CD4-positive, alpha-beta T cell (primary cell): ENCODE measurements at regions not wholly inside any gene's neighbourhood (a gene's known extent, or its start where the extent isn't known, plus 50 kb on each side); places are given as distances from the start of the nearest gene placed in this dataset.

Source experiments
- ATAC-seq: fragments of 200-7000 bp; cut with Tn5 transposase; one replicate; pipeline ENCODE4 v1.10.0; 2022; ENCODE audit warnings: mild to moderate bottlenecking; ENCODE audit not compliant: poor library complexity
- CTCF ChIA-PET: fragments of 350-600 bp; sonication (Branson Sonifier 250); formaldehyde crosslinking; loops from one replicate; lab custom pipeline; 2021; ENCODE audit warnings: antibody characterized with exemption, inconsistent platforms; lab: Charles Lee
- POLR2A ChIA-PET: fragments of 350-600 bp; sonication (Branson Sonifier 250); formaldehyde crosslinking; loops from one replicate; lab custom pipeline; 2021; ENCODE audit warnings: antibody characterized with exemption, inconsistent platforms; lab: Charles Lee
- DNase-seq, 14 experiments: peaks; one replicate each; pipeline ENCODE4 v3.0.0-alpha.2; 2013 to 2020; ENCODE audit warnings: mixed read lengths in 2 of 14
- H3K27ac ChIP-seq, 2 donors: one replicate each; pipeline versions ENCODE4 v1.5.1 to v1.7.0; 2013; ENCODE audit warnings: low read length in 2 of 2, low read depth in 1 of 2, mild to moderate bottlenecking in 1 of 2
- H3K27me3 ChIP-seq, 2 experiments: 1 replicate in 1 of 2; 2 replicates in 1 of 2; pipeline versions ENCODE4 v1.6.1 to v1.7.0; 2013; ENCODE audit warnings: low read length in 2 of 2, control low read depth in 1 of 2, mild to moderate bottlenecking in 1 of 2, moderate library complexity in 1 of 2; ENCODE audit not compliant: insufficient read depth in 2 of 2, control insufficient read depth in 1 of 2
- H3K36me3 ChIP-seq: one replicate; pipeline ENCODE4 v1.6.1; 2013; ENCODE audit warnings: low read length, control low read depth; ENCODE audit not compliant: insufficient read depth
- H3K4me1 ChIP-seq: one replicate; pipeline ENCODE4 v1.6.1; 2013; ENCODE audit warnings: low read length, control low read depth; ENCODE audit not compliant: insufficient read depth
- H3K4me3 ChIP-seq: one replicate; pipeline ENCODE4 v1.5.1; 2013; ENCODE audit warnings: mild to moderate bottlenecking, low read length, moderate library complexity
- H3K9me3 ChIP-seq, 2 experiments: 1 replicate in 1 of 2; 2 replicates in 1 of 2; pipeline versions ENCODE4 v1.6.1 to v1.7.0; 2013; ENCODE audit warnings: low read length in 2 of 2, mild to moderate bottlenecking in 2 of 2, control low read depth in 1 of 2, moderate library complexity in 1 of 2; ENCODE audit not compliant: control insufficient read depth in 1 of 2, insufficient read depth in 1 of 2
- H3K27ac Mint-ChIP-seq: one replicate; pipeline ENCODE4 v1.8.0; 2020; ENCODE audit warnings: mixed read lengths
- H3K27me3 Mint-ChIP-seq: one replicate; pipeline ENCODE4 v1.8.0; 2021; ENCODE audit warnings: mixed read lengths
- H3K36me3 Mint-ChIP-seq: one replicate; pipeline ENCODE4 v1.8.0; 2021; ENCODE audit warnings: low read depth, mixed read lengths
- H3K4me1 Mint-ChIP-seq: one replicate; pipeline ENCODE4 v1.8.0; 2021; ENCODE audit warnings: low read depth, mixed read lengths
- H3K4me3 Mint-ChIP-seq: one replicate; pipeline ENCODE4 v1.8.0; 2020; ENCODE audit warnings: mild to moderate bottlenecking, mixed read lengths
- H3K9me3 Mint-ChIP-seq: one replicate; pipeline ENCODE4 v1.8.0; 2020; ENCODE audit warnings: mixed read lengths
- intact Hi-C, 2 experiments: fragments of 100-400 bp; cut with DNase I in 1 of 2; cut with micrococcal nuclease in 1 of 2; formaldehyde crosslinking; loops; one replicate each; pipeline versions ENCODE4 v1.15.1 to v1.9.0; 2023 to 2025; cut with DNase I, micrococcal nuclease
- TF ChIP-seq, protein P1 (sequence below): fragments of 200-600 bp; IDR thresholded peaks from one replicate; pipeline ENCODE4 v1.8.0; 2022; ENCODE audit warnings: antibody characterized with exemption, mild to moderate bottlenecking

DNA sequence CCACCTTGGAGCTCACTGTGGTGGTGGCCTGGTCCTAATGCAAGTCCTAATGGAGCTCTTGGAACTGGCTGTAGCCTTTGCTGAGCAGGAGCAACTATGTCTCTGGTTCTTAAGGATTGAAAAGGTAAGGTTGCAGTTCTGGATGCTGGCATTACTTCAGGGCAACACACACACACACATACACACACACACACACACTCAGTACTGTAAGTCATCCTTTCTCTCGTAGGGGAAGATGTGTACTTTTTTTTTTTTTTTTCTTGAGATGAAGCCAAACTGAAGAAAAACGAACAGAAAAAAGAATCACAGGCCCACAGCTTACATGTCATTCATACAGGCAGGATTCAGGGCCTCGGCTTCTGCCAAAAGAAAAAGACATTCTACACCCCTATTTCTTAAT is 81.1 kb upstream of the RPS23 start:
- Histone ChIP-seq H3K4me3 (no peak overlapping the region), H3K9me3 (no peaks in the 10 kb centered on the region), H3K4me1 (peaks cover 24% of the 10 kb centered on the region), H3K27ac (no peak overlapping the region), H3K27me3 (no peaks in the 10 kb centered on the region), H3K36me3 (no peaks in the 10 kb centered on the region)
- Mint-ChIP-seq H3K27me3 (no peaks in the 10 kb centered on the region), H3K4me3 (no peak overlapping the region), H3K4me1 (peaks cover 40% of the 10 kb centered on the region), H3K27ac (peak overlapping the region; percentile 88), H3K9me3 (no peaks in the 10 kb centered on the region), H3K36me3 (no peaks in the 10 kb centered on the region)
- DNase-seq: no peak
- intact Hi-C loops: loop anchor here (5.0 to 10.0 kb wide), 4 partner anchors 106 to 1356 kb away; partner anchors contain the start of genes TMEM167A (in 1 of the 2) and XRCC4 (in 1 of the 2)
- ChIA-PET CTCF (no interaction called here), POLR2A (no interaction called here)
- ATAC-seq: no peak
- TF ChIP-seq, protein P1, sequence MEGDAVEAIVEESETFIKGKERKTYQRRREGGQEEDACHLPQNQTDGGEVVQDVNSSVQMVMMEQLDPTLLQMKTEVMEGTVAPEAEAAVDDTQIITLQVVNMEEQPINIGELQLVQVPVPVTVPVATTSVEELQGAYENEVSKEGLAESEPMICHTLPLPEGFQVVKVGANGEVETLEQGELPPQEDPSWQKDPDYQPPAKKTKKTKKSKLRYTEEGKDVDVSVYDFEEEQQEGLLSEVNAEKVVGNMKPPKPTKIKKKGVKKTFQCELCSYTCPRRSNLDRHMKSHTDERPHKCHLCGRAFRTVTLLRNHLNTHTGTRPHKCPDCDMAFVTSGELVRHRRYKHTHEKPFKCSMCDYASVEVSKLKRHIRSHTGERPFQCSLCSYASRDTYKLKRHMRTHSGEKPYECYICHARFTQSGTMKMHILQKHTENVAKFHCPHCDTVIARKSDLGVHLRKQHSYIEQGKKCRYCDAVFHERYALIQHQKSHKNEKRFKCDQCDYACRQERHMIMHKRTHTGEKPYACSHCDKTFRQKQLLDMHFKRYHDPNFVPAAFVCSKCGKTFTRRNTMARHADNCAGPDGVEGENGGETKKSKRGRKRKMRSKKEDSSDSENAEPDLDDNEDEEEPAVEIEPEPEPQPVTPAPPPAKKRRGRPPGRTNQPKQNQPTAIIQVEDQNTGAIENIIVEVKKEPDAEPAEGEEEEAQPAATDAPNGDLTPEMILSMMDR: no peak

DNA sequence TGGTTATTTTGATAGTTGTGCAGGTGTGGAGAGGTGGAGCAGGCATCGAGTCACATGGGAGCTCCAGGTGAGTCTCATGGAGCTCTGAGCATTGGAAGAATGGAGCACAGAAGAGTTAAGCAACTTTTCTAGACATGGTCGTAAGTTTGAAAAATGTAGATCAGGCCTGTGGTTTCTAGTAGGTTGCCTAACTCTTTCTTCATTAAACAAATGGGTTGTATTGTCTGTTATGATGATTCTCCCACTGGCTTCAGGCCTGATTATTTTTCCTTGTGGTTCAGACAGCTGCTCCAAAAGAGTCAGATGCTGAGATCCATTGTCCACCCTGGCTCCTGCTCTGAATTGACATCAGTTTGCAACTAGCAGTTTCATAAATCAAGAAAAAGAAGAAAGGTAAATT is 80.3 kb upstream of the RPS23 start:
- Histone ChIP-seq H3K9me3 (no peaks in the 10 kb centered on the region), H3K36me3 (no peaks in the 10 kb centered on the region), H3K4me3 (no peak overlapping the region), H3K4me1 (peaks cover 24% of the 10 kb centered on the region), H3K27ac (no peak overlapping the region), H3K27me3 (no peaks in the 10 kb centered on the region)
- intact Hi-C loops: loop anchor here (5.0 to 10.0 kb wide), 4 partner anchors 106 to 1356 kb away; partner anchors contain the start of genes TMEM167A (in 1 of the 2) and XRCC4 (in 1 of the 2)
- no peaks in the 10 kb centered on the region for H3K27me3 Mint-ChIP-seq
- H3K4me1 Mint-ChIP-seq: peaks cover 40% of the 10 kb centered on the region
- H3K36me3 Mint-ChIP-seq: no peaks in the 10 kb centered on the region
- no peaks in the 10 kb centered on the region for H3K9me3 Mint-ChIP-seq
- ATAC-seq: no peak
- H3K4me3 Mint-ChIP-seq: no peak overlapping the region
- ChIA-PET POLR2A (interaction anchor here (1.5 kb wide), 1 partner anchor 51 kb away, joined by 4 read pairs; no protein-coding TSS in a partner anchor), CTCF (no interaction called here)
- H3K27ac Mint-ChIP-seq: peak overlapping the region; percentile 88
- no peak for DNase-seq
- TF ChIP-seq, protein P1: no peak

DNA sequence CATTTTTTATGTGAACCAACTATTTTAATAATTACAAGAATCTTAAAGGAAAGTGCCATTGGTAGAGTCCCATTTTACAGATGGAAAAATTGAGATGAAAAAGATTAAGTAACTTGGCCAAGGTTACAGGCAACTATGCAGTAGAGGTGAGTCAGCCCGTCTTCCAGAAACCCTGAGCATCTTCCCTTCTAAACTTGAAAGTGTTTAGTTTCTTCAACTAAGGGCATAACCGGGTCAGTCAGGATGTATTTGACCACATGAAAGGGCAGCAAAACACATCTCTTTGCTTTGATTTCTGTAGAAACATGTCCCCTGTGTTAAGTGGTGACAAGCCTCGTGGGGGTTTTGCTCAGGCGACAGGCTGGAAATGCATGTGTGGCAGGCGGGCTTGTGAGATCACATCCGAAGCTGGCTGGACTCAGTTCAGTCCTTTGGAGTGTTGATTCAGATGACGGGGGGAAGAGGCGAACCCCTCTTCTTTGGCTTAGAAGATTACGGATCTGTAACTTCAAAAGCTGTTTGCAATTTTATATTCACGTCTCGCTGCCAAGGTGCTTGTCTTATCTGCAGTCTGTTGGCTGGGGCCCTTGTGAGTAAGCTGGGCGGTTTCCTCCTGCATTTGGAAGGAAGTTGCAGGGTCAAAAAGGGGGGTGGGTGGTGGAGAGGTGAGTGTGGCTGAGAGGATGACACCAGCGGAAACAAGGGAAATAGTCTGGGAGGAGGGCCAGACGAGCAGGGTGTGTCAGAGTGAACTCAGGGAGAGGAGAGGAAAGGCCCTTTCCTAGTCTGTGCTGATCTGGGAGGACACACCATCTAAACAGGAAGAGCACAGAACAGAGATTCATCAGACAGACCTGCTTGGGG is 78.9 kb upstream of the RPS23 start:
- intact Hi-C loops: loop anchor here (5.0 to 10.0 kb wide), 4 partner anchors 108 to 1358 kb away; partner anchors contain the start of genes TMEM167A (in 1 of the 2) and XRCC4 (in 1 of the 2)
- POLR2A ChIA-PET: interaction anchor here (0.8 to 1.5 kb wide), 3 partner anchors 52 to 720 kb away, joined by 4 to 8 read pairs (median 4); partner anchors contain the start of genes TMEM167A and XRCC4
- Histone ChIP-seq H3K4me1 (peaks cover 24% of the 10 kb centered on the region), H3K4me3 (peak overlapping the region; percentile 30), H3K9me3 (no peaks in the 10 kb centered on the region), H3K27me3 (no peaks in the 10 kb centered on the region), H3K27ac (peak overlapping the region; percentile 56 to 80), H3K36me3 (no peaks in the 10 kb centered on the region)
- TF ChIP-seq, protein P1: no peak
- peaks cover 40% of the 10 kb centered on the region for H3K4me1 Mint-ChIP-seq
- no peaks in the 10 kb centered on the region for H3K27me3 Mint-ChIP-seq
- peak; percentile 60 to 93 (median 73) for DNase-seq
- CTCF ChIA-PET: no interaction called here
- no peaks in the 10 kb centered on the region for H3K36me3 Mint-ChIP-seq
- no peaks in the 10 kb centered on the region for H3K9me3 Mint-ChIP-seq
- H3K4me3 Mint-ChIP-seq: peak overlapping the region; percentile 57
- ATAC-seq: peak; percentile 82
- H3K27ac Mint-ChIP-seq: peak overlapping the region; percentile 88
